ENCODE measurements at regions not wholly inside any gene's neighbourhood (a gene's known extent, or its start where the extent isn't known, plus 50 kb on each side); places are given as distances from the start of the nearest gene placed in this dataset.
A peak's percentile ranks its signal among the peaks of the same experiment; 100 is the strongest.

GRCh38 chrX:39725928-39726619 is 371.7 kb downstream of the BCOR start:
- no peak for DNase-seq

GRCh38 chrX:39726771-39727170 is 371.0 kb downstream of the BCOR start:
- DNase-seq: no peak

GRCh38 chrX:39728025-39728424 is 369.7 kb downstream of the BCOR start:
- no peak for DNase-seq

- no peak for DNase-seq
Observed at GRCh38 chrX:39728852-39729598, 368.7 kb downstream of the BCOR start.

GRCh38 chrX:39729981-39730661 is 367.6 kb downstream of the BCOR start:
- DNase-seq: no peak

GRCh38 chrX:39730662-39731329 is 367.0 kb downstream of the BCOR start:
- DNase-seq: peak; percentile 32

GRCh38 chrX:39731330-39731667 is 366.5 kb downstream of the BCOR start:
- DNase-seq: no peak

GRCh38 chrX:39731735-39732134 is 366.0 kb downstream of the BCOR start:
- no peak for DNase-seq

GRCh38 chrX:39733745-39734144 is 364.0 kb downstream of the BCOR start:
- no peak for DNase-seq

GRCh38 chrX:39734174-39734776 is 363.5 kb downstream of the BCOR start:
- no peak for DNase-seq

- DNase-seq: no peak
Observed at GRCh38 chrX:39736216-39737211, 361.2 kb downstream of the BCOR start.

- DNase-seq: no peak
Observed at GRCh38 chrX:39739585-39739984, 358.2 kb downstream of the BCOR start.

- DNase-seq: no peak
Observed at GRCh38 chrX:39740078-39740477, 357.7 kb downstream of the BCOR start.

- DNase-seq: no peak
Observed at GRCh38 chrX:39741904-39742303, 355.9 kb downstream of the BCOR start.

GRCh38 chrX:39745818-39746217 is 351.9 kb downstream of the BCOR start:
- no peak for DNase-seq

GRCh38 chrX:39749135-39749534 is 348.6 kb downstream of the BCOR start:
- no peak for DNase-seq

- DNase-seq: no peak
Observed at GRCh38 chrX:39749728-39750127, 348.0 kb downstream of the BCOR start.

GRCh38 chrX:39750256-39750790 is 347.4 kb downstream of the BCOR start:
- DNase-seq: no peak

GRCh38 chrX:39750848-39751247 is 346.9 kb downstream of the BCOR start:
- DNase-seq: no peak

GRCh38 chrX:39752815-39753214 is 344.9 kb downstream of the BCOR start:
- DNase-seq: no peak

- DNase-seq: no peak
Observed at GRCh38 chrX:39753293-39753996, 344.3 kb downstream of the BCOR start.

All from activated T-cell treated with anti-CD3 and anti-CD28 coated beads for 4 hours (primary cell).